H1 (cell line): ENCODE measurements at regions not wholly inside any gene's neighbourhood (a gene's known extent, or its start where the extent isn't known, plus 50 kb on each side); places are given as distances from the start of the nearest gene placed in this dataset.

Source experiments
- CTCF ChIA-PET: fragments of 300-600 bp; sonication (Branson Sonifier 250); formaldehyde crosslinking; loops from one replicate; lab custom pipeline; 2021; ENCODE audit not compliant: partially characterized antibody; lab: Charles Lee
- POLR2A ChIA-PET: fragments of 300-600 bp; sonication (Branson Sonifier 250); formaldehyde crosslinking; loops from one replicate; lab custom pipeline; 2021; ENCODE audit warnings: inconsistent platforms; ENCODE audit not compliant: partially characterized antibody; lab: Charles Lee
- DNase-seq, 2 experiments: peaks; one replicate each; pipeline versions ENCODE4 v3.0.0 to v3.0.0-alpha.2; 2010 to 2022; ENCODE audit warnings: low spot score in 2 of 2, low read depth in 1 of 2, mixed read lengths in 1 of 2
- FAIRE-seq: peaks from 2 replicates; lab custom pipeline; 2011; peaks lifted over from hg19 to GRCh38; lab: Jason Lieb, UNC
- H2AFZ ChIP-seq: 2 replicates; pipeline ENCODE4 v1.8.1; 2012; ENCODE audit warnings: low read length, inconsistent platforms
- H2AK5ac ChIP-seq: 2 replicates; pipeline ENCODE4 v1.6.1; 2013; ENCODE audit warnings: low read depth, low read length
- H2BK120ac ChIP-seq: replicated peaks from 2 replicates; pipeline ENCODE3; 2013; ENCODE audit warnings: low read depth, low read length, inconsistent platforms
- H2BK12ac ChIP-seq: 2 replicates; pipeline ENCODE4 v1.6.1; 2013; ENCODE audit warnings: low read depth, low read length
- H2BK15ac ChIP-seq: 2 replicates; pipeline ENCODE4 v1.6.1; 2013; ENCODE audit warnings: low read length
- H2BK20ac ChIP-seq: 2 replicates; pipeline ENCODE4 v1.6.1; 2013; ENCODE audit warnings: low read length
- H2BK5ac ChIP-seq: 2 replicates; pipeline ENCODE4 v1.6.1; 2013; ENCODE audit warnings: low read depth, low read length
- H3K14ac ChIP-seq: 2 replicates; pipeline ENCODE4 v1.6.1; 2013; ENCODE audit warnings: inconsistent platforms; ENCODE audit not compliant: insufficient read length
- H3K18ac ChIP-seq: 2 replicates; pipeline ENCODE4 v1.6.1; 2013; ENCODE audit warnings: low read length; ENCODE audit errors: extremely low read depth
- H3K23ac ChIP-seq: 2 replicates; pipeline ENCODE4 v1.6.1; 2013; ENCODE audit warnings: inconsistent platforms; ENCODE audit not compliant: insufficient read length
- H3K23me2 ChIP-seq: 2 replicates; pipeline ENCODE4 v1.6.1; 2013; ENCODE audit warnings: low read depth, low read length
- H3K27ac ChIP-seq: 2 replicates; pipeline ENCODE4 v1.6.1; 2011; ENCODE audit warnings: low read depth, low read length, inconsistent platforms
- H3K27me3 ChIP-seq, 4 experiments: replicated peaks in 1 of 4; 1 replicate in 1 of 4; 2 replicates in 3 of 4; pipeline versions ENCODE4 v1.6.1 to v1.8.1; 2011 to 2013; ENCODE audit warnings: low read length in 3 of 4, mild to moderate bottlenecking in 3 of 4, inconsistent platforms in 2 of 4, mixed read lengths in 2 of 4, moderate library complexity in 1 of 4; ENCODE audit not compliant: control insufficient read depth in 3 of 4, insufficient read depth in 3 of 4; ENCODE audit errors: extremely low read depth in 1 of 4
- H3K36me3 ChIP-seq, 4 experiments: 2 replicates each; pipeline versions ENCODE4 v1.6.1 to v1.8.1; 2011 to 2013; ENCODE audit warnings: mild to moderate bottlenecking in 4 of 4, low read length in 3 of 4, moderate library complexity in 2 of 4, control low read depth in 1 of 4, inconsistent platforms in 1 of 4; ENCODE audit not compliant: insufficient read depth in 4 of 4, control insufficient read depth in 2 of 4
- H3K4ac ChIP-seq: replicated peaks from 2 replicates; pipeline ENCODE3; 2013; ENCODE audit warnings: low read length, low read depth, mixed read lengths, inconsistent platforms; ENCODE audit not compliant: insufficient read length
- H3K4me1 ChIP-seq, 4 experiments: replicated peaks in 1 of 4; 1 replicate in 1 of 4; 2 replicates in 3 of 4; pipeline versions ENCODE4 v1.6.1 to v1.8.1; 2011 to 2013; ENCODE audit warnings: low read length in 3 of 4, inconsistent platforms in 2 of 4, mixed read lengths in 1 of 4; ENCODE audit not compliant: insufficient read depth in 4 of 4, control insufficient read depth in 3 of 4
- H3K4me2 ChIP-seq, 2 experiments: 2 replicates each; pipeline versions ENCODE4 v1.6.1 to v1.8.1; 2011 to 2013; ENCODE audit warnings: low read depth in 2 of 2, low read length in 2 of 2, control low read depth in 1 of 2, inconsistent platforms in 1 of 2, mild to moderate bottlenecking in 1 of 2; ENCODE audit not compliant: insufficient read depth in 1 of 2
- H3K4me3 ChIP-seq, 4 experiments: fragments of 200-600, 300-600 bp in 1 of 4; sonication (generic), shearing (Covaris generic), sonication (Bioruptor Twin) in 1 of 4; 2 replicates each; pipeline versions ENCODE4 v1.5.1 to v1.8.1; 2011 to 2016; ENCODE audit warnings: low read length in 4 of 4, low read depth in 3 of 4, control low read depth in 2 of 4, inconsistent platforms in 2 of 4, mild to moderate bottlenecking in 2 of 4, mixed read lengths in 1 of 4, moderate library complexity in 1 of 4; ENCODE audit not compliant: insufficient read depth in 2 of 4; ENCODE audit errors: extremely low read depth in 1 of 4
- H3K56ac ChIP-seq: replicated peaks from 2 replicates; pipeline ENCODE3; 2013; ENCODE audit warnings: low read depth, mild to moderate bottlenecking, mixed read lengths, low read length, inconsistent platforms; ENCODE audit not compliant: insufficient read length
- H3K79me1 ChIP-seq: 2 replicates; pipeline ENCODE4 v1.6.1; 2013; ENCODE audit warnings: low read depth, low read length, control low read depth
- H3K79me2 ChIP-seq, 2 experiments: 2 replicates each; pipeline versions ENCODE4 v1.6.1 to v1.8.1; 2012 to 2013; ENCODE audit warnings: low read length in 2 of 2, mild to moderate bottlenecking in 2 of 2, inconsistent platforms in 1 of 2; ENCODE audit not compliant: insufficient read depth in 2 of 2, control insufficient read depth in 1 of 2
- H3K9ac ChIP-seq, 4 experiments: replicated peaks in 1 of 4; 1 replicate in 1 of 4; 2 replicates in 3 of 4; pipeline versions ENCODE4 v1.6.1 to v1.8.1; 2011 to 2013; ENCODE audit warnings: low read depth in 3 of 4, low read length in 3 of 4, control low read depth in 2 of 4, mild to moderate bottlenecking in 2 of 4, moderate library complexity in 2 of 4, inconsistent platforms in 1 of 4; ENCODE audit errors: extremely low read depth in 1 of 4
- H3K9me3 ChIP-seq, 2 experiments: 2 replicates each; pipeline versions ENCODE4 v1.6.1 to v1.8.1; 2012 to 2013; ENCODE audit warnings: mild to moderate bottlenecking in 2 of 2, moderate library complexity in 2 of 2, control low read depth in 1 of 2, inconsistent platforms in 1 of 2, low read depth in 1 of 2, low read length in 1 of 2, mixed read lengths in 1 of 2; ENCODE audit not compliant: insufficient read depth in 2 of 2
- H4K20me1 ChIP-seq, 2 experiments: replicated peaks in 1 of 2; 2 replicates each; pipeline versions ENCODE3 to v1.8.1; 2011 to 2013; ENCODE audit warnings: inconsistent platforms in 2 of 2, low read length in 2 of 2, mild to moderate bottlenecking in 1 of 2; ENCODE audit not compliant: insufficient read depth in 2 of 2, control insufficient read depth in 1 of 2
- H4K5ac ChIP-seq: 2 replicates; pipeline ENCODE4 v1.6.1; 2013; ENCODE audit warnings: low read length, low read depth, mixed read lengths, inconsistent platforms; ENCODE audit not compliant: insufficient read length
- H4K8ac ChIP-seq: 2 replicates; pipeline ENCODE4 v1.8.0; 2013; ENCODE audit warnings: mild to moderate bottlenecking, moderate library complexity, low read length, inconsistent platforms; ENCODE audit not compliant: insufficient read depth; ENCODE audit errors: extremely low read depth
- H4K91ac ChIP-seq: replicated peaks from 2 replicates; pipeline ENCODE3; 2013; ENCODE audit warnings: low read length, mixed read lengths, inconsistent platforms; ENCODE audit not compliant: insufficient read length
- BCL11A ChIP-seq, 2 experiments: IDR thresholded peaks; one replicate each; pipeline ENCODE4 v1.6.1; 2011; ENCODE audit warnings: low read depth in 2 of 2, low read length in 2 of 2, mild to moderate bottlenecking in 2 of 2
- CBX5 ChIP-seq: fragments of 300-800, 300-1000 bp; sonication (generic); IDR thresholded peaks from 2 replicates; pipeline ENCODE4 v1.7.1; 2016; ENCODE audit warnings: antibody characterized with exemption, low read length, low read depth
- CEBPB ChIP-seq: IDR thresholded peaks from 2 replicates; pipeline ENCODE4 v1.6.1; 2012; ENCODE audit warnings: low read depth, low read length
- CHD1 ChIP-seq: IDR thresholded peaks from 2 replicates; pipeline ENCODE4 v1.6.1; 2012; ENCODE audit warnings: low read depth, low read length, improper control_type of control experiment
- EGR1 ChIP-seq: IDR thresholded peaks from 2 replicates; pipeline ENCODE4 v1.6.1; 2011; ENCODE audit warnings: low read depth, low read length, borderline replicate concordance
- EZH2 ChIP-seq: fragments of 200-600 bp; sonication (generic); IDR thresholded peaks from 2 replicates; pipeline ENCODE4 v1.7.1; 2012; ENCODE audit warnings: low read depth, mild to moderate bottlenecking, moderate library complexity, low read length, inconsistent platforms; ENCODE audit not compliant: severe bottlenecking
- GABPA ChIP-seq: IDR thresholded peaks from 2 replicates; pipeline ENCODE4 v1.6.1; 2011; ENCODE audit warnings: mild to moderate bottlenecking, low read length, moderate library complexity, borderline replicate concordance; ENCODE audit not compliant: insufficient read depth
- NRF1 ChIP-seq: IDR thresholded peaks from 2 replicates; pipeline ENCODE4 v1.6.1; 2011; ENCODE audit warnings: mild to moderate bottlenecking, low read depth, low read length, improper control_type of control experiment
- SIX5 ChIP-seq: IDR thresholded peaks from 2 replicates; pipeline ENCODE4 v1.6.1; 2011; ENCODE audit warnings: mild to moderate bottlenecking, low read depth, low read length
- ZNF274 ChIP-seq: IDR thresholded peaks from 2 replicates; pipeline ENCODE4 v1.7.0; 2012; ENCODE audit warnings: low read length, borderline replicate concordance; ENCODE audit errors: extremely low read depth
- WGBS, 2 experiments: shearing (Covaris generic) in 1 of 2; methylation state at CpG; one replicate each; pipeline versions ENCODE4 v1.1.6 to v1.1.7; 2013 to 2015; ENCODE audit warnings: low lambda C conversion rate in 2 of 2, mixed read lengths in 2 of 2, inconsistent platforms in 1 of 2, low coverage in 1 of 2, missing lambda C conversion rate in 1 of 2; ENCODE audit not compliant: insufficient replicate concordance in 2 of 2, insufficient coverage in 1 of 2, insufficient read length in 1 of 2; ENCODE audit errors: extremely low coverage in 1 of 2, missing lambda C conversion rate in 1 of 2; 5-methylcytosine and 5-hydroxymethylcytosine counted together
- TF ChIP-seq, protein P1 (sequence below): IDR thresholded peaks from 2 replicates; pipeline ENCODE4 v1.6.1; 2011; ENCODE audit warnings: low read length, improper control_type of control experiment

DNA sequence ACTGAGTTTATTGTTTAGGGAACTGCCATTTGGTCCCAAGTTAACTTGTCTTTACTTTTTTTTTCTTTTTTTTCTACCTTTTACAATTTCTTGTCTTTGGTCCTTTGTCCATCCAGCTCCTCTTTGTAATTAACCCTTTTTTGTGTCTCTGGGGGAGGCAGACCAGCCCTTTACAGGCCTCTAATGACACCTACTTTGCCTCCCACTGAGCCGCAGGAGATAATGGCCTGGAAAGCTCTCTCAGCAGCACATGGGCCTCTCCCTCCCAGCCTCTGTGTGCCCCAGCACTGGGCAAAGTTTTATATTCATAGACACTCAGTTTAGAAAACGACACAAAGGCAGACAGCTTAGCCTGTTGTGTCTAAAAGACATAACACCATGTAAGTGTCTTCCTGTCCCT lies 480.4 kb downstream of the SOX6 start:
- Histone ChIP-seq H3K4me3 (no peak overlapping the region), H4K20me1 (no peaks in the 10 kb centered on the region), H4K5ac (no peak overlapping the region), H2AFZ (no peak overlapping the region), H3K9me3 (no peaks in the 10 kb centered on the region), H3K23ac (no peak overlapping the region), H4K91ac (no peak overlapping the region), H3K14ac (no peak overlapping the region), H2BK5ac (no peak overlapping the region), H3K27me3 (no peaks in the 10 kb centered on the region), H3K79me1 (no peaks in the 10 kb centered on the region), H2AK5ac (no peak overlapping the region), H2BK120ac (no peak overlapping the region), H3K4me2 (no peak overlapping the region), H3K27ac (no peak overlapping the region), H3K4ac (no peak overlapping the region), H3K36me3 (no peaks in the 10 kb centered on the region), H3K4me1 (peaks cover 0 to 8% (median 5%) of the 10 kb centered on the region in 4 experiments; a peak in 4 of 7 replicates), H3K9ac (no peak overlapping the region), H4K8ac (no peak overlapping the region; the same call in 1 of the 2 replicates), H3K23me2 (no peaks in the 10 kb centered on the region), H3K79me2 (no peaks in the 10 kb centered on the region), H3K56ac (no peak overlapping the region), H2BK20ac (no peak overlapping the region), H3K18ac (no peak overlapping the region), H2BK15ac (no peak overlapping the region), H2BK12ac (no peak overlapping the region)
- 81% methylated on average over 2 of the region's 2 CpGs; no CpG with 5 or more reads in 1 of the 2 experiments for WGBS, 2 experiments
- no peak for FAIRE-seq
- CTCF ChIA-PET = interaction anchor here (1.0 to 2.4 kb wide), 6 partner anchors 9 to 227 kb away, joined by 3 to 9 read pairs (median 4); no protein-coding TSS in a partner anchor
- no peak for DNase-seq
- POLR2A ChIA-PET = no interaction called here
- TF ChIP-seq NRF1 = no peak
- no peak for TF ChIP-seq GABPA
- no peak for TF ChIP-seq CEBPB
- TF ChIP-seq ZNF274 = no peak
- no peak for TF ChIP-seq BCL11A (IDR thresholded peaks at IDR 0.05; ENCODE audit: low read depth in 2 of 2, low read length in 2 of 2)
- no peak for TF ChIP-seq CBX5
- TF ChIP-seq EZH2 = no peak
- no peak for TF ChIP-seq SIX5
- TF ChIP-seq, protein P1, sequence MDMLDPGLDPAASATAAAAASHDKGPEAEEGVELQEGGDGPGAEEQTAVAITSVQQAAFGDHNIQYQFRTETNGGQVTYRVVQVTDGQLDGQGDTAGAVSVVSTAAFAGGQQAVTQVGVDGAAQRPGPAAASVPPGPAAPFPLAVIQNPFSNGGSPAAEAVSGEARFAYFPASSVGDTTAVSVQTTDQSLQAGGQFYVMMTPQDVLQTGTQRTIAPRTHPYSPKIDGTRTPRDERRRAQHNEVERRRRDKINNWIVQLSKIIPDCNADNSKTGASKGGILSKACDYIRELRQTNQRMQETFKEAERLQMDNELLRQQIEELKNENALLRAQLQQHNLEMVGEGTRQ = no peak
- TF ChIP-seq EGR1 = no peak
- TF ChIP-seq CHD1 = no peak
